Activated CD4-positive, alpha-beta T cell treated with anti-CD3 and anti-CD28 coated beads, Interleukin-2, amount 50 U/mL, for 1 hour (primary cell): ENCODE measurements at regions not wholly inside any gene's neighbourhood (a gene's known extent, or its start where the extent isn't known, plus 50 kb on each side); places are given as distances from the start of the nearest gene placed in this dataset.
"Not testable (repeated sequence)": the region's sequence is repeated elsewhere in the genome, so short reads cannot be mapped to it uniquely, and the experiment has no call there.

Experiments
- DNase-seq: peaks from one replicate; pipeline ENCODE4 v3.0.0-alpha.2; 2020

DNA sequence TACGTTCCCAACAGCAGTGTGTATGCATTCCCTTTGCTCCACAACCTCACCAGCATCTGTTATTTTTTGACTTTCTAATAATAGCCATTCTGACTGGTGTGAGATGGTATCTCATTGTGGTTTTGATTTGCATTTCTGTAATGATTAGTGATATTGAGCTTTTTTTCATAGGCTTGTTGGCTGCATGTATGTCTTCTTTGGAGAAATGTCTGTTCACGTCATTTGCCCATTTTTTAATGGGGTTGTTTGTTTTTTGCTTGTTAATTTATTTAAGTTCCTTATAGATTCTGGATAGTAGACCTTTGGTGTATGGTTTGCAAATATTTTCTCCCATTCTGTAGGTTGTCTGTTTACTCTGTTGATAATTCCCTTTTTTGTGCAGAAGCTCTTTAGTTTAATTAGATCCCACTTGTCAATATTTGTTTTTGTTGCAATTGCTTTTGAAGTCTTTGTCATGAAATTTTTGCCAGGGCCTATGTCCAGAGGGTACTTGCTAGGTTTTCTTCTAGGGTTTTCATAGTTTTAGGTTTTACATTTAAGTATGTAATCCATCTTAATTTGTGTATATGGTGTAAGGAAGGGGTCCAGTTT lies 141.5 kb upstream of the PGRMC2 start:
- not testable (repeated sequence) for DNase-seq

DNA sequence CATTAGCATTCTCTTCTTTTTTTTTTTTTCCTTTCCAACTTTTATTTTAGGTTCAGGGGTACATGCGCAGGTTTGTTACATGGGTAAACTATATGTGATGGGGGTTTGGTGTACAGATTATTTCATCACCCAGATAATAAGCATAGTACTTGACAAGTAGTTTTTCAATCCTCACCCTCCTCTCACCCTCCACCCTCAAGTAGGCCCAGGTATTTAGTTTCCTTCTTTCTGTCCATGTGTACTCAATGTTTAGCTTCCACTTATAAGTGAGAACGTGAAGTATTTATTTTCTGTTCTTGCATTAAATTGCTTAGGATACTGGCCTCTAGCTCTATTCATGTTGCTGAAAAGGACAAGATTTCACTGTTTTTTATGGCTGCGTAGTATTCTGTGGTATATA lies 140.8 kb upstream of the PGRMC2 start:
- no peak for DNase-seq

DNA sequence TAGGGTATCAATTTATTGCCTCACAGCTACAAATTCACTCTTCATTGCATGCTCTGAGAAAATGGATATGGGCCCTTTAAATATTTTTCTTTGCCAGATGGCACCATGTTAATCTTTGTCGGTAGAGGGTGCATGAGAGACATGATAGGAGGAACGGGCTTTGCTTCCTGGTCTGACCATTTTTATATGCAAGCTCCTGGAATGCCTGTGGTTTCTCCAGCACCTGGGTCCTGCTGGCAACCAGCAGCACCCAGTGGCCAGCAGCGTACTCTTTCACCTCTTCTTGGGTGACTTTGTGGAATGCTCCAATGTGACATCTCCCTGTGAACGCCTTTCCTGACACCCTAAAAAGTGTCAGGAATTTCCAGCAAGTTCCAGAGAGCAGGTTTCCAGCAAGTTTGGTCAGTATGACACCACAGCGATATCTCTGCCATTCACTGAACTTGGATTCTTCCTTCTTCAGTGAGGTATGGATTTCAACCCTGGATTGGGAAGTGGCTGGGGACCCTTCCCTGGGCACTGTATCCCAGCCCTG lies 140.3 kb upstream of the PGRMC2 start:
- no peak for DNase-seq

DNA sequence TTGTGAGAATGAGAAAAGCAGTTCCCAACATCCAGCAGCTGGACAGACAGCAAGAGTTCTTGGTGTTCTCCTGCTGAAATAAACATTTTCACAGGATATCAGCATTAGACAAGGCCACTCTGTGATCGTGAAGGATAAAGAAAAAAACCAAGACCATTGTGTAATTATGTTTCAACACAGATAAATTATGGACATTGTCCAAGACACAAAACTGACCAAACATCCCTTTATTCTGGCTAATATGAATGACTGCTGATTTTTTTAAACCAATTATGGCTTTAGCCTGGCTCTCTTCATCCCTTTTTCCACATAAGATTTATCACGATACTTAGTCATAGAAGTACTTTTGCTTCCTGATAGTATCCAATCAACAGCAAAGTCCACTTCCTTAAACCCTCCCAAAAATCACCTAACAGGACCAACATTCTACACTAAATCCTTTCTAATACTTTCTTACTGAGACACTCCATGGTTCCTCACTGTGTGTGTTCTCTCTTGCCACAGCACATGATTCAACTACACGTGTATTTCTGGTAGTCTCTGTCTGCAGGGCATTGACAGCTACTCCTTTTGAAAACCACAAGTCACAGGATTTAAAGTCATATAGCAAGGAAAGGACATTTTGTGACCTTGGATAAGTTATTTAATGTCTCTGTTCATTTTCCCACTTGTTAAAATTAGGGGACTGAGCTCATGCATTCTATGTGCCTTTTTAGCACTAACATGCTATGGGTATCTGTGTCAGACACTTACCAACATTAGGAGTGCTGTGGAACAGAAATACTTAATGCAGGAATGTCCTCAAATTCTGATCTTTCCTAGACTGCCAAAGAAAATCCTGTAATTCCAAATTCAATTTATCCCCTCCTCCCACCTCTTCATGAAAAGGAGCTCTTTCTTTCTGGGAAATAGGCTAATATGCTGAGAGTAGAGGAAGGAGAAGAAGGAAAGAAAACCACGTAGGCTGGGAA lies 137.2 kb upstream of the PGRMC2 start:
- no peak for DNase-seq

- DNase-seq, result not testable (repeated sequence)
These were observed 134.7 kb upstream of the PGRMC2 start for GRCh38 chr4:128422296-128422695.

GRCh38 chr4:128416921-128417320 lies 129.3 kb upstream of the PGRMC2 start:
- no peak for DNase-seq

DNA sequence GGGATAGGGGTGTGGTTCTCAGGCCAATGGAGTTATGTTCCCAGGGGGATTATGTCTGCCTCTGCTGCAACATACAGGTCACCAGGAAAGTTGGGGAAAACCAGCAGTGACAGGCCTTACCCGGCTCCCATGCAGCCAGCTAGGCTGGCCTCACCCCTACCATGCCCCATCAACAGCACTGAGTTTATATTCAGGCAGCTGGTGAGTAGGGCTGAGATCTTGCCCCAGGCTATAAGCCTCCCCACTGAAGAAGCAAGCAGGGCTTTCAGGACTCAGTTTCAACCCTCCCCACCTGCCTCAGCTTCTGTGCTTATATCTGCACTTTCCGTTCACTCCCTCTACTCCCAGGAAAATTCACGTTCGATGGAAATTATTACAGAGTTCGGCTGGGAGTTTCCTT lies 122.4 kb upstream of the PGRMC2 start:
- DNase-seq, result no peak

DNA sequence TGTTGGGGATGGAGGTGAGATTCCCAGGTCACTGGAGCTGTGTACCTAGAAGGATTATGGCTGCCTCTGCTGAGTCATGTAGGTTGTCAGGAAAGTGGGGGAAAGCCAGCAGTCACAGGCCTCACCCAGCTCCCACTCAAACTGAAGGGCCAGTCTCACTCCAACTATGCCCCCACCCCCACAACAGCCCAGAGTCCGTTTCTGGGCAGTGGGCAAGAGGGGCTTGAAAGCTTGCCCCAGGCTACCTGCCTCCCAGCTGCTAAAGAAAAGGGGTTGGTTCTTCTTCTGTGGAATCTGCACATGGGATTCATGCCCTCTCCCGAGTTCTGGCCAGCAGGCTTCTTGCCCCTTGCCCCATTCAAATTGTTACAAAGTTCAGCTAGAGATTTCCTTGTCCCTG lies 116.0 kb upstream of the PGRMC2 start:
- no peak for DNase-seq

GRCh38 chr4:128394778-128395177 lies 107.2 kb upstream of the PGRMC2 start:
- no peak for DNase-seq

GRCh38 chr4:128393101-128393704 lies 105.6 kb upstream of the PGRMC2 start:
- no peak for DNase-seq

- DNase-seq, result no peak
These were observed 102.9 kb upstream of the PGRMC2 start for GRCh38 chr4:128390475-128390996.

GRCh38 chr4:128388796-128389195 lies 101.2 kb upstream of the PGRMC2 start:
- DNase-seq, result no peak

- no peak for DNase-seq
These were observed 100.7 kb upstream of the PGRMC2 start for GRCh38 chr4:128388352-128388630.

GRCh38 chr4:128387600-128388351 lies 100.2 kb upstream of the PGRMC2 start:
- no peak for DNase-seq

DNA sequence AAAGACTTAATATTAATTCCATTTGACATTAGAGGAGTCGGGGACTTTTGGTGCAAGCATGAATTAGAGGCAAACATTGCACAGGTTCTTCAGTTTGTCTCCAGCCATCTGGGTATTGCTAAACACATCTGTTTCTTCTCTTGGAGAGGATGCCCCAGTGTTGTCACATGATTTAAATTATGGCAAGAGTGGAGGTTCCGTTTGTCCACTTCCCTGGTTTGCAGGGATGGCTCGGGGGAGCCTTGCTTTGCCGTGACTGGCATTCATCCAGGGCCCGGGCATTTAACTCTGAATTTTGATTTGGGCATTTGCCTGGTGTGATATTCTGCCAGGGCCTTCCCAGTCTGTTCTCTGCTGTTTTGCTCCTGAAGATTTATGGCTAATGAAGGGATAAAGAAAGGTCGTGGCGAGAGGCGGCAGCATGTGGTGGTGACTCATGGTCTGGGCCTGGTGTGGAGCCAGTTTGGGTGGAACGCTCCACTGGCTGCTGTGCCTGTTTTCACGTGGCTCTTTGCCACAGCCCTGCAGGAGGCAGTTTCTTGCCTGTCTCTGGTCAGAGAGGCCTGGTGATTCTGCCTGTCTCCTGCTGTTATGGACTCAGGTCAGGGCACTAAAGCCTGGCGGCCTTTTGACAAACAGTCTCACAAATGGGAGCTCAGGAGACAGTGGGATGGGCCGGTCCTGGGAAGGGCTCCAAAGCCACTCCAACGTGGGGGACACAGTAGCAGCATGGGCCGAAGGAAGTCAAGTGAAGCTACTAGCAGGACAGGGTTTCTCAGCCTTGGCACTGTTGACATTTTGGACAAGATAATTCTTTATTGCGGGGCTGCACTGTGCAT lies 99.4 kb upstream of the PGRMC2 start:
- DNase-seq, result no peak

DNA sequence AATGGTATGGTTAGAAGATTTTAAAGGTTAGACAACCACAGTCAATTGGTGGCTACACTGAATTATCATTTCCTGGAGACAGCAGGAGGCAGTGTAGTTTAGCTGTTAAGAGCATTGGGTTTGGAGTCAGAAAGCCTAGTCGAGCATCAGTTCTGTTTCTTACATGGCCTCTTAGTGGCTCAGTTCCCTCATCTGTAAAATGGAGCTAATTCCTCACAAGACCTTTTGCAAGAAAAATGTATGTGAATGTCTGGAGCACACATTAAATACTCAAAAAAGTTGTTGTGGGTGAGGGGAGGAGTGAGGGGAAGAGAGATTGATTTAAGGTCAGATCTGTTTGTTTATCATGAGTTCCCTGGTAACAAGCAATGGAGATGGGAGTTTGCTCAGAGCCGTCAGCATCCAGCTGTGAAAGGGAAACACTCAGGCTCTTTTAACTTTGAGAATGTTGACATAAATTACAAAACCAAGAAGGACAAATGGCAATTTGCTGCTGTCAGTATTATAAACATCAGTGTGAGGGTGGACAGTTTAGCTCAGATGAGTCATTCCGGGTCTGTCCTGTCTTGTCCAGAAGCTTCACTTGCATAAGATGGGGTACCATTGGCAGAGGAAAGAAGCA lies 98.2 kb upstream of the PGRMC2 start:
- DNase-seq, result no peak

DNA sequence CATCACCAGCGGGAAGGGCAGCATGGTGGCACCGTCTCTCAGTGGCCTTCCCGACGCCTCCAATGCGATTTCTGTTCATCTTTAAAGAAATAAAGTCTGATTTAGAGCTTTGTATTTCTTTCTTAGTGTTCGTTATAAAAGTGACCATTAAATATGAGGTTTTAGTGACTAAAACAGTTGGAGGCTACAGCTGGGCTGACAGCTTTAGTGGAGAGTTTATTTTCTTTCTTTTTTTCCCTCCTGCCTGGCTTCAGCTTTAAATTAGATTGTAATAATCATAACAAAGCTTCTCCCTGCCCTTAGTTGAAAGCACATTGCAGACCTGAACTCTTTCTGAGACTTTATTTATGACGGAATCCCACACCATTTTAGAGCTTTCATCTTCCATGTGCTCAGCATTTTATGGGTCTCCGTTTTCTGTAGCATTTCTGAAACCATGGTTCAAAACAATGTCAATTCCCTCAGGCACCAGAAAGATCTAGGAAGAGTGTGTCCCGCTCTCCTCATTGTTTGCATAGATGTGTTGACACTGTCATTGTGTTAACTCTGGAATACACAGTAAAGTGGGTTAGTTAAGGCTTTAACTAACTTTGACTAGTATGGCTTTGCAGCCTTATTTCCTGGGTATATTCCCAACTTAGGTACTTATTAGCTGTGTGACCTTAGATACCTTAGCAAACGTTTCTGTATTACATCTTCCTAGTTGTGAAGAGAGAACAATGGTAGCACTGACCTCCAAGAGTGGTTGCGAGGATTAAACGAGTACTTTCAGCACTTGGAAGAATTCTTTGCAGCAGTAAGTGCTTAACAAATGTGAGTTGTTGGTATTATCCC lies 97.4 kb upstream of the PGRMC2 start:
- no peak for DNase-seq

- no peak for DNase-seq
These were observed 96.5 kb upstream of the PGRMC2 start for GRCh38 chr4:128384091-128384520.

DNA sequence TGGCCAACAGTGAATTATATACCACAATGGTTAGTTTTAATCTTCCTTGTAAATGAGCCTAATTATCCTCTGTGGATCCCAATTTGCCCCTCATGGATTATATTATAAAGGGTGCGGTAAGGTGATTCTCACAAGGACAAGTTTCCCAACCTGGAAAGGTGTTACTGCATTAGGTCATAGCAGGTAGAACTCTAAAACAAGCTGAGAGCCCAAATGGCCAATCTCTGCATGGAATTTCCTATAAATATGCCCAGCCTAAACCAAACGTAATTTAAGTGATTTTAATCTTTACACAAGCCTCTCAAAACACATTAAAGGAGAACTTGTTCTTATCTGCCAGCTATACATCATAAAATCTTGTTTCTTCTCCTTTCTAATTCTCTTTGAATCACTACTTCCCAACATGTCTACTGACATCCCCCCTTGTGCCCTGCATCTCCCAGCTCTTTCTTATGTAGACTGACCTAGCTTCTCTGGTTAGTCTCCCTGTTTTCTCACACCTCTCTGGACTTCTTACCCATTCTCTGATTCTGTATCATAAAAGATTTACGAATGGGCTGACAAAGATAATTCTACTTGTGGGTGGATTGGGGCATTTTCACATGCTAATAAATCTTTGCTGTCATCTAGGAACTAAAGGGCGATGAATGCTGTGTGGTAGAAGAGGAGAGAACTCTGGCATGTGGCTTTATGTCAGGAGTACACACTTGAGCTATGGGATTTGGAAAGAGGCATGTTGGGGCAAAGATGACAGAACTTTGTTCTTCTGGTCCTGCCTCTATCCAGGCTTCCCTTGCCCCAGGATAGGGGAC lies 94.3 kb upstream of the PGRMC2 start:
- DNase-seq, result no peak

GRCh38 chr4:128380306-128380705 lies 92.7 kb upstream of the PGRMC2 start:
- DNase-seq, result no peak
